Heart left ventricle (tissue), 16 donors: ENCODE measurements at regions not wholly inside any gene's neighbourhood (a gene's known extent, or its start where the extent isn't known, plus 50 kb on each side); places are given as distances from the start of the nearest gene placed in this dataset.

Experiments used
- ATAC-seq, 4 donors: fragments of 200-7000 bp; cut with Tn5 transposase; one replicate each; pipeline ENCODE4 v1.9.1; 2020 to 2022; ENCODE audit warnings: moderate library complexity in 4 of 4, mild to moderate bottlenecking in 3 of 4, moderate number of reproducible peaks in 1 of 4
- DNase-seq, 5 donors: peaks; one replicate each; pipeline ENCODE4 v3.0.0-alpha.2; 2020
- H3K27ac ChIP-seq, 12 donors: fragments of 200-600 bp; sonication (generic) in 4 of 12; one replicate each; pipeline versions ENCODE4 v1.5.0 to v1.8.0; 2016 to 2022; ENCODE audit warnings: mild to moderate bottlenecking in 2 of 12
- H3K27me3 ChIP-seq, 9 donors: fragments of 200-600 bp; sonication (generic) in 2 of 9; one replicate each; pipeline versions ENCODE4 v1.5.1 to v1.8.0; 2016 to 2022; ENCODE audit warnings: mild to moderate bottlenecking in 3 of 9
- H3K36me3 ChIP-seq, 9 donors: fragments of 200-600 bp; sonication (generic) in 2 of 9; one replicate each; pipeline versions ENCODE4 v1.5.0 to v1.8.0; 2018 to 2022; ENCODE audit warnings: mild to moderate bottlenecking in 2 of 9
- H3K4me1 ChIP-seq, 12 donors: fragments of 200-600 bp; sonication (generic) in 4 of 12; one replicate each; pipeline versions ENCODE4 v1.5.0 to v1.8.0; 2016 to 2022; ENCODE audit warnings: mild to moderate bottlenecking in 3 of 12
- H3K4me3 ChIP-seq, 12 donors: fragments of 200-600 bp; sonication (generic) in 4 of 12; one replicate each; pipeline versions ENCODE4 v1.5.0 to v1.8.0; 2017 to 2022; ENCODE audit warnings: mild to moderate bottlenecking in 9 of 12, moderate library complexity in 4 of 12
- H3K9me3 ChIP-seq, 12 donors: fragments of 200-600 bp; sonication (generic) in 4 of 12; one replicate each; pipeline versions ENCODE4 v1.5.0 to v1.8.0; 2016 to 2022; ENCODE audit warnings: mild to moderate bottlenecking in 1 of 12
- POLR2A ChIP-seq, 2 donors: fragments of 450-650 bp; IDR thresholded peaks; one replicate each; pipeline ENCODE4 v1.6.1; 2017; ENCODE audit warnings: antibody characterized with exemption in 2 of 2, mild to moderate bottlenecking in 2 of 2, moderate library complexity in 2 of 2
- WGBS, 4 donors: extraction: QIAGEN DNeasy Blood & Tissue Kit in 2 of 4; methylation state at CpG; one replicate each; pipeline versions ENCODE4 v1.1.5 to v1.1.7; 2013 to 2018; 5-methylcytosine and 5-hydroxymethylcytosine counted together
- intact Hi-C, 10 donors: fragments of 100-400 bp; cut with DNase I; formaldehyde crosslinking; loops; one replicate each; pipeline versions ENCODE4 v1.11.1 to v1.14.2; 2022
- TF ChIP-seq, protein P1 (sequence below), 12 donors: fragments of 200-600 bp; sonication (generic) in 4 of 12; IDR thresholded peaks; one replicate each; pipeline versions ENCODE4 v1.5.0 to v1.8.0; 2018 to 2022; ENCODE audit warnings: antibody characterized with exemption in 12 of 12, mild to moderate bottlenecking in 5 of 12
- donor health status: ischemic (EF 13 %, LVEDD 7.1; RV severe dilation, severe dysfunction).
- donor health status: healthy with polysubstance abuse.
- donor health status: DM: no; HTN: yes; CAD: no.
- donor health status: DM: no; HTN: no; CAD: no.
- donor health status: ischemic (EF 25% LVEDD 6.9; RV normal size, moderate dysfunction).
- donor health status: ischemic (EF 25% LVEDD 5.7; RV mildly dilated, moderate dysfunction).
- donor health status: healthy.
- donor health status: DM: yes; HTN: yes; CAD: no.
- donor health status: ischemic (EF 35%, LVEDD 5.7; RV mildly dilated, moderate dysfunction).
- donor health status: nonischemic (EF 11% LVEDD 7.7; RV severe dilation, severe dysfunction).
- donor health status: DM: yes; HTN: yes; CAD: no.
- donor health status: PGD.
- donor health status: ischemic (EF 29% LVEDD 5.4; RV normal size, mild dysfunction).
- donor health status: nonischemic (EF 23%, LVEDD 6.1; RV moderate dilation, normal function).

DNA sequence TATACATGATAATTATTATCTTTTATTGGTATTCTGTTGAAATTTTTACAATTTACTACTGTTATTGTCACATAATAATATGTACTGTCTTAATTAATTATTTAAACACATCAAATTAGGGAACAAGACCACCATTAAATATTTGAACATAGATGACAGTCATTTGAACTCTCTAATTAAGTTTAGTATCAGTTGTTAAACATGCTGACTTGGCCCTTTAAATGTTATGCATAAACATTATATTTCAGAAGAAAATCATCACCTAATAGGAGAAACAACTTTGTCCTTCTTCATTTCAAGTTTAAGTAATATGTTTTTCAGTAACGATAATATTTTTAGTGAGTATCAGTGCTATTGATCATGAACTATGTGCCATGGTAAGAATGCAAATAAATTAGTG is 623.5 kb upstream of the GNPDA2 start:
- peaks cover 0 to 3% (median 0%) of the 10 kb centered on the region in 12 donors for H3K4me1 ChIP-seq
- H3K27ac ChIP-seq, result no peak overlapping the region
- H3K4me3 ChIP-seq, result peak overlapping the region in 3 of 12 donors; percentile 28 to 51 (median 34)
- intact Hi-C loops, result no loop called here
- DNase-seq (no peak), ATAC-seq (no peak)
- WGBS, 4 donors, result 85 to 95% (median 89%) methylated on average over 1 of the region's 1 CpG
- no peaks in the 10 kb centered on the region for H3K36me3 ChIP-seq
- H3K27me3 ChIP-seq, result no peaks in the 10 kb centered on the region
- H3K9me3 ChIP-seq, result no peaks in the 10 kb centered on the region
- TF ChIP-seq, protein P1, sequence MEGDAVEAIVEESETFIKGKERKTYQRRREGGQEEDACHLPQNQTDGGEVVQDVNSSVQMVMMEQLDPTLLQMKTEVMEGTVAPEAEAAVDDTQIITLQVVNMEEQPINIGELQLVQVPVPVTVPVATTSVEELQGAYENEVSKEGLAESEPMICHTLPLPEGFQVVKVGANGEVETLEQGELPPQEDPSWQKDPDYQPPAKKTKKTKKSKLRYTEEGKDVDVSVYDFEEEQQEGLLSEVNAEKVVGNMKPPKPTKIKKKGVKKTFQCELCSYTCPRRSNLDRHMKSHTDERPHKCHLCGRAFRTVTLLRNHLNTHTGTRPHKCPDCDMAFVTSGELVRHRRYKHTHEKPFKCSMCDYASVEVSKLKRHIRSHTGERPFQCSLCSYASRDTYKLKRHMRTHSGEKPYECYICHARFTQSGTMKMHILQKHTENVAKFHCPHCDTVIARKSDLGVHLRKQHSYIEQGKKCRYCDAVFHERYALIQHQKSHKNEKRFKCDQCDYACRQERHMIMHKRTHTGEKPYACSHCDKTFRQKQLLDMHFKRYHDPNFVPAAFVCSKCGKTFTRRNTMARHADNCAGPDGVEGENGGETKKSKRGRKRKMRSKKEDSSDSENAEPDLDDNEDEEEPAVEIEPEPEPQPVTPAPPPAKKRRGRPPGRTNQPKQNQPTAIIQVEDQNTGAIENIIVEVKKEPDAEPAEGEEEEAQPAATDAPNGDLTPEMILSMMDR (IDR thresholded peaks at IDR 0.05), result no peak
- no peak for TF ChIP-seq POLR2A (IDR thresholded peaks at IDR 0.05)

DNA sequence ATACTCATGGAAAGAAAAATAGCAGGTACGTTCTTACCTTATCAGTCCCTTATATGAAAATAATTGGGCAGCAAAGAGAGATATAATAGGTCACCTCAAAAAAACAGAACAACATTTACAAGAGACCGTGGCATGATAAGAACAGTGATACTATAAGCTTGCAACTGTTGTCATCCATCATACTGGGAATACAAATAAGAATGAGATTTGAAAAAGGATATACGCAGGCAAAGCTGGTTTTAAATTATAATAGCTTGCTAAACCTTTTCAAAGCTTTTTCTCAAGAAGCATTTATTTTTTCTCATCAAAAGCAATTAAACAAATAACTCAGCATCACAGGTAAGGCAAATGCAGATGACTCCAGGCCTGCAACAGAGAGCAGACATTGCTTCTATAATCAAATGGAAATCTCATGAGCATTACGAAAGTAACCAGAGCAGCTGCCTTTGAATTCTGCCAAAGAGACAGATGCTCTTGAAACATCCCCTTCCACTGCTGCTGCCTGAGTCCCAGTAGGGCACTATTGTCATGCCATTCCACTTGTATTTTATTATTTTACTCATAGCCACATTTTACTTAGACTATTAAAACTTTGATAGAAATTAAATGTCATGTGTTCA is 620.6 kb upstream of the GNPDA2 start:
- intact Hi-C loops, result no loop called here
- no peaks in the 10 kb centered on the region for H3K27me3 ChIP-seq
- WGBS, 4 donors, result 46 to 54% (median 52%) methylated on average over 4 of the region's 4 CpGs

DNA sequence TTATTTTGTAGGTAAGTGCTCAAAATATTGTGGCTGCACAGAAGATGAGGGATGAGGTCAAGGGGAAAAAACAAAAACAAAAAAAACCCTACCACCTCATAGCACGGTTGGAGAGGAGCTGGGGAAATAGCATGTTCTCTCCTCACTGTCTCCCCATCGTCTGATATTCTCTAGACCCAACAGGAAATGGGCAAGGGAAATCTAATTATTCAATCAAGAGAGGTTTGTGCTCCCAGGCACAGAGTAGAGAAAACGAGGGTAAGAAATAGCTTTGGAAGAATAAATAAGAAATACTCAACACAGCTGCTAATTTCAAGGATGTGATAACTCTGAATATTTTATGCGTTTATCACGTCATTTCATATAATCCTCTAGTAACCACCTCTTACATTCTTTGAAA is 619.2 kb upstream of the GNPDA2 start:
- no peaks in the 10 kb centered on the region for H3K27me3 ChIP-seq
- H3K4me1 ChIP-seq, result peaks cover 0 to 3% (median 0%) of the 10 kb centered on the region in 12 donors
- H3K36me3 ChIP-seq, result no peaks in the 10 kb centered on the region
- ATAC-seq (no peak), DNase-seq (no peak)
- H3K9me3 ChIP-seq, result no peaks in the 10 kb centered on the region
- intact Hi-C loops, result no loop called here
- TF ChIP-seq, protein P1 (IDR thresholded peaks at IDR 0.05), result no peak
- TF ChIP-seq POLR2A (IDR thresholded peaks at IDR 0.05), result no peak
- 65 to 73% (median 69%) methylated on average over 5 of the region's 5 CpGs for WGBS, 4 donors
- no peak overlapping the region for H3K4me3 ChIP-seq
- no peak overlapping the region for H3K27ac ChIP-seq

More for the DNA sequence above, 620.6 kb upstream of the GNPDA2 start:
- H3K36me3 ChIP-seq, result no peaks in the 10 kb centered on the region
- ATAC-seq, result no peak
- H3K27ac ChIP-seq, result no peak overlapping the region
- H3K4me3 ChIP-seq, result no peak overlapping the region
- TF ChIP-seq, protein P1 (IDR thresholded peaks at IDR 0.05), result no peak
- TF ChIP-seq POLR2A (IDR thresholded peaks at IDR 0.05), result no peak
- no peak for DNase-seq
- no peaks in the 10 kb centered on the region for H3K9me3 ChIP-seq
- peaks cover 0 to 3% (median 0%) of the 10 kb centered on the region in 12 donors for H3K4me1 ChIP-seq

DNA sequence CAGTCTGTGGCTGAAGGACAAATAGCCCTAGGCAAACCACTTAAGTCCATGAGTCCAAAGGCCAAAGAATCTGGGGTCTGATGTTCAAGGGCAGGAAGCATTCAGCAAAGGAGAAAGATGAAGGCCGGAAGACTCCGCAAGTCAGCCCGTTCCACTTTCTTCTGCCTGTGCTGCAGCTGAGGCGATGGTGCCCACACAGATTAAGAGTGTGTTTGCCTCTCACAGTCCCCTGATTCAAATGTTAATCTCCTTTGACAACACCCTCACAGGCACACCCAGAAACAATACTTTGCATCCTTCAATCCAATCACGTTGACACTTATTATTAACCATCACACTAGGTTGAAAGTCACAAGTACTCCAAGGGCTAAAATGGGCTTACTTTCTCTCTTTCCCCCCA is 605.4 kb upstream of the GNPDA2 start:
- DNase-seq, result no peak

More for the DNA sequence above, 605.4 kb upstream of the GNPDA2 start:
- no peaks in the 10 kb centered on the region for H3K36me3 ChIP-seq
- H3K4me3 ChIP-seq, result no peak overlapping the region
- ATAC-seq, result no peak
- intact Hi-C loops, result loop anchor here in 2 of 10 donors (10.0 kb wide), 2 partner anchors 397 to 567 kb away; no protein-coding TSS in a partner anchor
- TF ChIP-seq, protein P1 (IDR thresholded peaks at IDR 0.05), result no peak
- no peak for TF ChIP-seq POLR2A (IDR thresholded peaks at IDR 0.05)
- 81 to 88% (median 84%) methylated on average over 5 of the region's 5 CpGs for WGBS, 4 donors
- H3K27ac ChIP-seq, result no peak overlapping the region
- H3K4me1 ChIP-seq, result no peaks in the 10 kb centered on the region
- peaks cover 0 to 5% (median 0%) of the 10 kb centered on the region in 12 donors for H3K9me3 ChIP-seq
- no peaks in the 10 kb centered on the region for H3K27me3 ChIP-seq
